ENCODE measurements at regions not wholly inside any gene's neighbourhood (a gene's known extent, or its start where the extent isn't known, plus 50 kb on each side); places are given as distances from the start of the nearest gene placed in this dataset.
"Not testable (repeated sequence)": the region's sequence is repeated elsewhere in the genome, so short reads cannot be mapped to it uniquely, and the experiment has no call there.

DNA sequence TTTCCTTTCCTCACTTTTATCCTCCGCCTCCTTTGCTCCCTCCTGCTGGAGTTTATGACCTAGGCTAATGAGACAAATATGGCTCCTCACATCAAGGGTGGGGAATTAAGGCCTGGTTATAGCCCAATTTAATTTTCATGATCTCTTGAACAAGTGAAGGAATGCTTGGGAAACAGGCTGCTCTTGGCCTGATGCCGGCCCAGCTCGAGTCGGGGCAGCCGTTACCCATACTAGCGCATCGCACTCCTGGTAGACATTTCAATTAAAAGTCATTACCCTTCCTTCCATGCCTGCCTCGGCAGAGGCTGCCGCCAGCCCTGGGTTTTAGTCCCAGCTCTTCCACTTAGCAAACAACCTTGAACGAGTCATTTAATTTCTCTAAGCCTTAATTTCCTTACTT, 425.7 kb downstream of the TMEM38B start:
- H3K4me1 Mint-ChIP-seq = no peaks in the 10 kb centered on the region
- no peak overlapping the region for H3K4me3 Mint-ChIP-seq
- H3K27me3 Mint-ChIP-seq = no peaks in the 10 kb centered on the region
- no peak overlapping the region for H3K27ac Mint-ChIP-seq (ENCODE audit: low read depth)
- H3K36me3 Mint-ChIP-seq (ENCODE audit: insufficient read depth) = no peaks in the 10 kb centered on the region
- ATAC-seq (replicated peaks; ENCODE audit: extremely low read depth, poor library complexity, severe bottlenecking) (no peak), DNase-seq (ENCODE audit: low spot score in 2 of 2) (no peak)
- H3K9me3 Mint-ChIP-seq = peaks cover 30% of the 10 kb centered on the region

DNA sequence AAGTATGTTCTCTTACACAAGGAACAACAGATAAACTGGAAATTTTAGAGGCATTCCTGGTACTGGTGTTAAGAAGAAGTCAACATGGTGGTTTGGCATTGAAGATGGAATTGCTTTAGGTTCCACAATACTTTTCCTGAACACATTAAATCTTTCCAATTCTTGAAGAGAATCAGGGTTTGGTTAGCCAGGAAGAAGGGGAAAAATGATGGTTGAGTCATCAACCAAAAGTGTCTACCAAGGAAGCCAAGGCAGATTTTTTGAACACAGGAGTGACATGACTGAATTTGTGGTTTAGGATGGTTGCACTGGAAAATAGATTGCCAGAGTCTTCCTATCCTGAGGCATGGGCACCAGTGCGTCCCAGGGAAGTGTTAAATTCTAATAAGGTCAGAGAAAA, 433.4 kb downstream of the TMEM38B start:
- peaks cover 14% of the 10 kb centered on the region for H3K9me3 Mint-ChIP-seq
- DNase-seq (ENCODE audit: low spot score in 2 of 2) (no peak), ATAC-seq (replicated peaks; ENCODE audit: extremely low read depth, poor library complexity, severe bottlenecking) (no peak)
- H3K4me3 Mint-ChIP-seq = no peak overlapping the region
- H3K36me3 Mint-ChIP-seq (ENCODE audit: insufficient read depth) = no peaks in the 10 kb centered on the region
- no peak overlapping the region for H3K27ac Mint-ChIP-seq (ENCODE audit: low read depth)
- H3K4me1 Mint-ChIP-seq = no peaks in the 10 kb centered on the region
- H3K27me3 Mint-ChIP-seq = no peaks in the 10 kb centered on the region

DNA sequence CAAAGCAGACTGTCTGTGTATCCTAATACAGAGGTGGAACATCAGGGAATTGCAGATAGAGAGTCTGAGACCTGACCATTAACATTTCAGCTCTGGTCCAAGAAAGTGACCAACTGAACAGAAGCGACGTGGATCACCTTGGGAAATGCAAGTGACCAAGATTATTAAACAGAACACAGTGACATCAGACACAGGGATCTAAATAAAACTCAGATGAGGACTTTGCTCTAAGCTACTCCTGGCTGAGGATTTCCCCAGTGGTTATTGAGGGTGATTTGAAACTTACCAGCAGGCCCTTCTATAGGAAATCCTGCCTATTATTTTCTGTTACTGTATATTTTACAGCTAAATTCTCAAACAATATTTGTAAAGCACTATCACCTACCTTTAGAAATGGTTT, 436.0 kb downstream of the TMEM38B start:
- Mint-ChIP-seq H3K36me3 (ENCODE audit: insufficient read depth) (peaks cover 1% of the 10 kb centered on the region), H3K9me3 (peaks cover under 1% of the 10 kb centered on the region), H3K4me1 (no peaks in the 10 kb centered on the region), H3K27me3 (no peaks in the 10 kb centered on the region), H3K4me3 (no peak overlapping the region), H3K27ac (ENCODE audit: low read depth) (no peak overlapping the region)
- DNase-seq (ENCODE audit: low spot score in 2 of 2) (no peak), ATAC-seq (replicated peaks; ENCODE audit: extremely low read depth, poor library complexity, severe bottlenecking) (no peak)

DNA sequence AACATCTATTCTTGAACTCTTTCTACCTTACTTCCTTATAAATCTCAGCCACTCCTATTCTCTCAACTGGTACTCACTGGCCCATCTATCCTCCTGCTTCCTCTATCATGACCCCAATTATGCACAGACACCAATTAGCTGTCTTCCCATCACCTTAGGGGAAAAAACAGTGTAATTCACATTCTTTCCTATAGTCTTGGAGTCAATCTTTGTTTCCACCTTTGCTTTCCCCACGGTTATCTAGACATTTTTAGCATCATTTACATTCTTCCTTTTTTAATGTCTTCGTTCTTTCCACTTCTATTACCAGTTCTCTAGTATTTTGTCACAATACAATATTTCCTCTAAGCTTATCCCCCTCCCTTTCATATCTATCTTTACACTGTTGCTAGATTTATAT, 449.4 kb downstream of the TMEM38B start:
- ATAC-seq (replicated peaks; ENCODE audit: extremely low read depth, poor library complexity, severe bottlenecking) = no peak

DNA sequence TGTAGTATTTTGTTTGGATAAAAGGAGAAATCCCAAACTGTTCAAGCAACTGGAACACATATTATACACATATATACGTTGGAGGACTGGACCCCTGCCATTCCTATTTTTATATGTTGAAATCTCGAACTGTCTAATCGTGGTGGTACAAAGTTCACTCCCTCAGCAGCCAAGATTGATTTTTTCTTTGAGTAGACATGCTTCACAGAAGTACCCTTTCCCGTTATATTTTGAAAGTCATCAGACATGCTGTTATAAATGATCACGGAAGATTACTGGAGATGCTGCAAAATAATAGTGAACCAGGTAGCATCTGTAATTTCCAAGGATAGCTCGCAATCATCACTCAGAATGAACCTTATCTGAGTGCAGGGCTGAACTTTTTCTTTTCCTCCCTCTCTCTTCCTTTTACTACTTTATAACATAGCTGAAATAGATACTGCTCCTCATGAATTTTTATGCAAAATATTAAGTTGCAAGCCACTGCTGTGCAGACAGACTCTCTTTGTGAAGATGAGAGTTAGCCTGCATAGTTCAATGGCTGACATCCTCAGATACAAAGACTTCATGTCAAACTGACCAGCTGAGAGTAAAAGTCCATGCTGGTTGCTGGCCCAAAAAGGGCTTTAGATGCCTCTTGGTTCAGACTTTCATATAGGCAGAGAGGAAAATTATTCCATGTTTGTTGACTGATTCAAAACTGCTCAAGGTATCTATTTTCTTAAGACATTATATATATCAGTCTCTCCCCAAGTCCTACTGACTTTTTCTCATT, 451.9 kb downstream of the TMEM38B start:
- DNase-seq (ENCODE audit: low spot score in 2 of 2) = no peak
- no peaks in the 10 kb centered on the region for H3K4me1 Mint-ChIP-seq
- no peaks in the 10 kb centered on the region for H3K27me3 Mint-ChIP-seq
- peaks cover 13% of the 10 kb centered on the region for H3K9me3 Mint-ChIP-seq
- no peak overlapping the region for H3K4me3 Mint-ChIP-seq
- H3K36me3 Mint-ChIP-seq (ENCODE audit: insufficient read depth) = no peaks in the 10 kb centered on the region
- no peak overlapping the region for H3K27ac Mint-ChIP-seq (ENCODE audit: low read depth)
- ATAC-seq (replicated peaks; ENCODE audit: extremely low read depth, poor library complexity, severe bottlenecking) = no peak

More for the DNA sequence above, 449.4 kb downstream of the TMEM38B start:
- DNase-seq (ENCODE audit: low spot score in 2 of 2) = no peak
- no peaks in the 10 kb centered on the region for H3K27me3 Mint-ChIP-seq
- H3K4me1 Mint-ChIP-seq = no peaks in the 10 kb centered on the region
- no peaks in the 10 kb centered on the region for H3K36me3 Mint-ChIP-seq (ENCODE audit: insufficient read depth)
- no peak overlapping the region for H3K4me3 Mint-ChIP-seq
- no peak overlapping the region for H3K27ac Mint-ChIP-seq (ENCODE audit: low read depth)
- peaks cover 13% of the 10 kb centered on the region for H3K9me3 Mint-ChIP-seq

DNA sequence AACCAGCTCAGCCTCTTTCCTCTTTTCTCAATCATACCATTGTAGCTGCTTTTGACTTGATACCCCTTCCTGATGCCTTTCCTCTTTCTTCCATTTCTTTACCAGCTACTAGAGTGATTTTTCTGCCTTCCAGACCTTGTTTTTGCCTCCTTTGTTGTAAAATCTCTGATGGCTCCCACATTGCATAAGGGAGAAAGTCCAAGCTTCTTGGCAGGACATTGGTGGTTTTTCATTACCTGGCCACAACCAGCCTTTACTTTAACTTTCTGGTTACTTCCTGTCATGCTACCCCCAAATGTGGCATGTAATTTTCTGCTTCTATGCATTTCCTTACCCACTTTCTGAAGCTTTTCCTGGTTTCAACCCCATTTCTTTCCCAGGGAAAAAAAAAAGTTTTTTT, 452.5 kb downstream of the TMEM38B start:
- peaks cover 13% of the 10 kb centered on the region for H3K9me3 Mint-ChIP-seq
- no peak for ATAC-seq (replicated peaks; ENCODE audit: extremely low read depth, poor library complexity, severe bottlenecking)
- H3K27me3 Mint-ChIP-seq = no peaks in the 10 kb centered on the region
- no peak overlapping the region for H3K4me3 Mint-ChIP-seq
- H3K36me3 Mint-ChIP-seq (ENCODE audit: insufficient read depth) = no peaks in the 10 kb centered on the region
- H3K4me1 Mint-ChIP-seq = no peaks in the 10 kb centered on the region
- no peak overlapping the region for H3K27ac Mint-ChIP-seq (ENCODE audit: low read depth)
- no peak for DNase-seq (ENCODE audit: low spot score in 2 of 2)

DNA sequence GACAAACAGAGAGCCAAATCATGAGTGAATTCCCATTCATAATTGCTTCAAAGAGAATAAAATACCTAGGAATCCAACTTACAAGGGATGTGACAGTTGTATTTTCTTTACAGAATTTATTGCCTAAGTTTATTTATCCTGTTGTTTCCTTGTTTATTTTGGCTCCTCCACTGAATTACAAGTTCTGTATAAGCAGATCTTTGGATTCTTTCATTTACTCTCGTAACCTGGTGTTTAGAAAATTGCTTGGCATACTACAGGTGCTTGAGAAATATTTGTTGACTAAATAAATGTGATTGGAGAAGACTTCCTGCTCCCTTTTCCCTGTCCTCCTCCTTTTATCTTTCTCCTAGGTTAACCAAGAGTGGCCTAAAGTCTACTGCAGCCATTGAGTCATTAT, 455.6 kb downstream of the TMEM38B start:
- no peak overlapping the region for H3K27ac Mint-ChIP-seq (ENCODE audit: low read depth)
- H3K27me3 Mint-ChIP-seq = no peaks in the 10 kb centered on the region
- H3K9me3 Mint-ChIP-seq = peaks cover 6% of the 10 kb centered on the region
- no peak for ATAC-seq (replicated peaks; ENCODE audit: extremely low read depth, poor library complexity, severe bottlenecking)
- no peaks in the 10 kb centered on the region for H3K4me1 Mint-ChIP-seq
- no peaks in the 10 kb centered on the region for H3K36me3 Mint-ChIP-seq (ENCODE audit: insufficient read depth)
- no peak for DNase-seq (ENCODE audit: low spot score in 2 of 2)
- H3K4me3 Mint-ChIP-seq = no peak overlapping the region

DNA sequence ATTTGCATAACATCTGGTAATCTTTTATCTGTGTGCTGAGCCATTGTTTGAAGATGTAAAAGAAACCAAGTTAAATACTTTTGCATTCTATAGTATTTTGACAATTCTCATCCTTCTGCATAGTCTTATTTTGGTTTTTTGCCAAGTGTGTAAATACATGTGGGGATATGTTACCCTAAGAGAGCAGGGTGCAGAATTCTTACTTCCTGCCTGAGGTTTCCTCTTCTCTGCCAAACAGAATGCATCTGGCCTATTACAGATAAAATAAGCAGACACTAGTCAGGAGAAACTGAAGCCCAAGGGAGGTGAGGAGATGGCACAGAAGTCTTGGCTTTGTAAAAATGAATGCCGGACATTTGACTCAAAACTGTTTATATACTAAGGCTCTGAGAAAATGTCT, 462.1 kb downstream of the TMEM38B start:
- no peak for DNase-seq (ENCODE audit: low spot score in 2 of 2)
- Mint-ChIP-seq H3K9me3 (peaks cover 23% of the 10 kb centered on the region), H3K36me3 (ENCODE audit: insufficient read depth) (no peaks in the 10 kb centered on the region), H3K27me3 (no peaks in the 10 kb centered on the region), H3K4me1 (no peaks in the 10 kb centered on the region), H3K4me3 (no peak overlapping the region), H3K27ac (ENCODE audit: low read depth) (no peak overlapping the region)
- no peak for ATAC-seq (replicated peaks; ENCODE audit: extremely low read depth, poor library complexity, severe bottlenecking)

DNA sequence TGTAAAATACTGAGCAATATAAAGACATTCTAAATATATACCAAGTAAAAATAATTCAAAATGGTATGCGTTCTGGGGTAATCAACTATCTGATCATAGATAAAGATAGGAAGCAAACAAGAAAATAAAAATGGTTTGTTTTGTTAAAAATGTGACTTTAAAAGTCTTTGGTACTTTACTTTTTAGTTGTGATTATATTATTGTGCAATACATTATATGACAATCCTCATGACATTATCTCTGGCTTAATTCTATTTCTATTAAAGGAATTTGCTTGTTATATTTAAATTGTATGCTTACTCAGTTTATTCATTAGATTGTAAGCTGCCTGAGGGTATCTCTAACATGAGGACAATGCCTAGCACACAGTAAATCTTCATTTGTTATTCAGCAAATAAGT, 477.9 kb downstream of the TMEM38B start:
- peaks cover 6% of the 10 kb centered on the region for H3K9me3 Mint-ChIP-seq
- H3K27me3 Mint-ChIP-seq = no peaks in the 10 kb centered on the region
- H3K4me1 Mint-ChIP-seq = no peaks in the 10 kb centered on the region
- ATAC-seq (replicated peaks; ENCODE audit: extremely low read depth, poor library complexity, severe bottlenecking) (no peak), DNase-seq (ENCODE audit: low spot score in 2 of 2) (no peak)
- H3K36me3 Mint-ChIP-seq (ENCODE audit: insufficient read depth) = no peaks in the 10 kb centered on the region
- H3K4me3 Mint-ChIP-seq = no peak overlapping the region
- no peak overlapping the region for H3K27ac Mint-ChIP-seq (ENCODE audit: low read depth)

DNA sequence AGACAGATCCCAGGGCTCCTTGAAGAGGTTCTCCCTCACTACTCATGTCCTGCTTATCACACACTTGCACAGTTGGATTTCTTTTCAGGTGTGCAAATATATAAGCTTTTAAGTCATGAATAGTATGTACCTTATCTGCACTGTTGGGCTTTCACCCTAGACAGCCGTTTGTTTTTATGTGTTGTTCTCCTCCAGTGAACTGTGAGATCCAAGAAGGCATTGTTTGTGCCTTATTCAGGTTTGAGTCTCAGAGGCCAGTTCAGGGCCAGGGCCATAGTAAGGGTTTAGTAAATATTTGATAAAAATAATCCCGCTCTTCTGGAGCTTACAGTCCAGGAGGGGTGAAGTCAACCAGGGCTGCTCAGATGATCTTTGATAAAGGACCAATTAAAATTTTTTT, 480.0 kb downstream of the TMEM38B start:
- Mint-ChIP-seq H3K27ac (ENCODE audit: low read depth) (no peak overlapping the region), H3K4me1 (no peaks in the 10 kb centered on the region), H3K4me3 (no peak overlapping the region), H3K27me3 (no peaks in the 10 kb centered on the region), H3K36me3 (ENCODE audit: insufficient read depth) (no peaks in the 10 kb centered on the region), H3K9me3 (peaks cover 6% of the 10 kb centered on the region)
- no peak for ATAC-seq (replicated peaks; ENCODE audit: extremely low read depth, poor library complexity, severe bottlenecking)
- DNase-seq (ENCODE audit: low spot score in 2 of 2) = no peak

DNA sequence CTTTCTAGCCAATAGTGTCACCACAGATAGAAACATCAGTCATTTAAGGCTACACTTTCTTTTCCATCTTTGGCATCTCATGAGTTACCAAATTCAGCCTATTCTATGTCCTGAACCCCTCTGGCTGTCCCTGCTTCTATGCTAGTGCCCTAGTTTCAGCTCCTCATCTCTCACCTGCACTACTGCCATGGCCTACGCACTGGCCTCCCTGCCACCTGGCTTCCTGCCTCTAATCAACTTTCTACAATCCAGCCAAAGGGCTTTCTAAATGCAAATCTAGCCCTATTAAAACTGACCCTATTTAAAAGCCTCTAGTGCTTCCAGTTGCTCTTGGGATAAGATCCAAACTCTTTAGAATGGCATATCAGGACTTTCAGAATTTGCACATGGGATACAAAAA, 482.9 kb downstream of the TMEM38B start:
- DNase-seq (ENCODE audit: low spot score in 2 of 2) (no peak), ATAC-seq (replicated peaks; ENCODE audit: extremely low read depth, poor library complexity, severe bottlenecking) (no peak)
- H3K9me3 Mint-ChIP-seq = no peaks in the 10 kb centered on the region
- no peaks in the 10 kb centered on the region for H3K36me3 Mint-ChIP-seq (ENCODE audit: insufficient read depth)
- no peak overlapping the region for H3K4me3 Mint-ChIP-seq
- H3K27me3 Mint-ChIP-seq = no peaks in the 10 kb centered on the region
- H3K4me1 Mint-ChIP-seq = no peaks in the 10 kb centered on the region
- no peak overlapping the region for H3K27ac Mint-ChIP-seq (ENCODE audit: low read depth)

DNA sequence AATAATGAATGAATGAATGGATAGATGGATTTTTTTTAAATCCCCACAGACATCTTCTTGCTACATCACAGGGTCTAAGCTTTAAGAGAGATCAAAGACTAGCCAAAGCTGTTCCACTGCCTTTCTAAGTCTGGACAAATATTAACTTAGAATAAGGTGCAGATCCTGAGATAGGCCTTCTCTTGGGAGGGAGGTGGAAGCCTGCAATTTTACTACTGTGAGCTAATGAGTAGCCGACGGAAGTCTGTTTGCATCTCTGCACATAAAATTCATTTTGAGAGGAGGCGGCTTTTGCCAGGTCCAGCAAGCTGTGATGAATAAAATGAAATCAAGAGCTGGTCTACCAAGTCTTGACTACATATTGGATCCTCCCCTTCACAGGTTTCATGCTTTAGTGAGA, 484.9 kb downstream of the TMEM38B start:
- no peak overlapping the region for H3K4me3 Mint-ChIP-seq
- ATAC-seq (replicated peaks; ENCODE audit: extremely low read depth, poor library complexity, severe bottlenecking) = no peak
- H3K36me3 Mint-ChIP-seq (ENCODE audit: insufficient read depth) = no peaks in the 10 kb centered on the region

DNA sequence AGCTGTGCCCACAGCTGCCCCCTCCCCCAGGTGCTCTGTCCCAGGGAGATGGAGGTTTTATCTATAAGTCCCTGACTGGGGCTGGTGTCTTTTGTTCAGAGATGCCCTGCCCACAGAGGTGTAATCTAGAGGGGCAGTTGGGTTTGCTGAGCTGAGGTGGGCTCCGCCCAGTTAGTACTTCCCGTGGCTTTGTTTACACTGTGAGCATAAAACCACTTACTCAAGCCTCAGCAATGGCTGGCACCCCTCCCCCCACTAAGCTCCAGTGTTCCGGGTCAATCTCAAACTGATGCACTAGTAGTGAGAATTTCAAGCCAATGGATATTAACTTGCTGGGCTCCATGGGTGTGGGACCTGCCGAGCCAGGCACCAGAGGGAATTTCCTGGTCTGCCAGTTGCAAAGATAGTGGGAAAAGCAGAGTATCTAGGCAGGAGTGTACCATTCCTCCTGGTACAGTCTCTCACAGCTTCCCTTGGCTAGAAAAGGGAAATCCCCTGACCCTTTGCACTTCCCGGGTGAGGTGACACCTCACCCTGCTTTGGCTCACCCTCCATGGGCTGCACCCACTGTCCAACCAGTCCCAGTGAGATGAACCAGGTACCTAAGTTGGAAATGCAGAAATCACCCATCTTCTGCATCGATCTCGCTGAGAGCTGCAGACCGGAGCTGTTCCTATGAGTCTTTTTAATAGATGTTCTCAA, 509.6 kb downstream of the TMEM38B start:
- H3K4me3 Mint-ChIP-seq; H3K4me1 Mint-ChIP-seq; ATAC-seq (replicated peaks; ENCODE audit: extremely low read depth, poor library complexity, severe bottlenecking); H3K9me3 Mint-ChIP-seq; H3K36me3 Mint-ChIP-seq (ENCODE audit: insufficient read depth); H3K27me3 Mint-ChIP-seq; H3K27ac Mint-ChIP-seq (ENCODE audit: low read depth); DNase-seq (ENCODE audit: low spot score in 2 of 2): not testable (repeated sequence)

More for the DNA sequence above, 484.9 kb downstream of the TMEM38B start:
- H3K4me1 Mint-ChIP-seq = no peaks in the 10 kb centered on the region
- DNase-seq (ENCODE audit: low spot score in 2 of 2) = no peak
- no peaks in the 10 kb centered on the region for H3K9me3 Mint-ChIP-seq
- H3K27me3 Mint-ChIP-seq = no peaks in the 10 kb centered on the region
- no peak overlapping the region for H3K27ac Mint-ChIP-seq (ENCODE audit: low read depth)
